OCI-LY3 (cell line): ENCODE measurements at regions not wholly inside any gene's neighbourhood (a gene's known extent, or its start where the extent isn't known, plus 50 kb on each side); places are given as distances from the start of the nearest gene placed in this dataset.

Experiments used
- H2AFZ ChIP-seq: fragments of 200-600, 300-600 bp; shearing (Covaris generic); 2 replicates; pipeline ENCODE4 v1.6.0; 2014; ENCODE audit warnings: antibody characterized with exemption, low read depth, low read length
- H3K27ac ChIP-seq: fragments of 200-600, 300-600 bp; sonication (generic); 2 replicates; pipeline ENCODE4 v1.5.1; 2014; ENCODE audit warnings: mild to moderate bottlenecking, low read length, moderate library complexity, mixed read lengths
- H3K27me3 ChIP-seq: fragments of 200-600, 300-600 bp; sonication (generic); 2 replicates; pipeline ENCODE4 v1.6.1; 2014; ENCODE audit warnings: low read depth, low read length, mixed read lengths
- H3K36me3 ChIP-seq: fragments of 200-600, 300-600 bp; sonication (generic); replicated peaks from 2 replicates; pipeline ENCODE3; 2014; ENCODE audit warnings: low read depth, low read length, mixed read lengths
- H3K4me1 ChIP-seq: fragments of 300-600, 200-600 bp; sonication (generic); 2 replicates; pipeline ENCODE4 v1.6.1; 2014; ENCODE audit warnings: low read length, mixed read lengths
- H3K4me2 ChIP-seq: fragments of 200-600, 300-600 bp; sonication (generic); 2 replicates; pipeline ENCODE4 v1.6.1; 2014; ENCODE audit warnings: low read length, mixed read lengths
- H3K4me3 ChIP-seq: fragments of 300-600, 200-600 bp; sonication (generic); 2 replicates; pipeline ENCODE4 v1.5.1; 2014; ENCODE audit warnings: antibody characterized with exemption, mild to moderate bottlenecking, low read length, moderate library complexity
- H3K79me2 ChIP-seq: fragments of 300-600, 200-600 bp; shearing (Covaris generic); 2 replicates; pipeline ENCODE4 v1.6.1; 2014; ENCODE audit warnings: mild to moderate bottlenecking, low read length, mixed read lengths
- H3K9ac ChIP-seq: fragments of 300-600, 200-600 bp; shearing (Covaris generic); 2 replicates; pipeline ENCODE4 v1.6.0; 2014; ENCODE audit warnings: mild to moderate bottlenecking, low read length, moderate library complexity
- H3K9me3 ChIP-seq: fragments of 200-600, 300-600 bp; shearing (Covaris generic); 2 replicates; pipeline ENCODE4 v1.6.1; 2014; ENCODE audit warnings: low read length, mixed read lengths; ENCODE audit not compliant: insufficient read depth
- H4K20me1 ChIP-seq: fragments of 200-600, 300-600 bp; sonication (generic); 2 replicates; pipeline ENCODE4 v1.6.1; 2016; ENCODE audit warnings: low read length, mixed read lengths; ENCODE audit not compliant: insufficient read depth
- CTCF ChIP-seq: fragments of 200-600, 300-600 bp; sonication (generic); IDR thresholded peaks from 2 replicates; pipeline ENCODE4 v1.5.1; 2014; ENCODE audit warnings: antibody characterized with exemption, low read length, low read depth
- EZH2phosphoT487 ChIP-seq: fragments of 200-600 bp; shearing (Covaris generic); IDR thresholded peaks from 2 replicates; pipeline ENCODE4 v1.6.1; 2018; ENCODE audit warnings: antibody characterized with exemption, mixed run types, low read depth

- no peak overlapping the region for H2AFZ ChIP-seq
- no peaks in the 10 kb centered on the region for H4K20me1 ChIP-seq
- no peaks in the 10 kb centered on the region for H3K9me3 ChIP-seq
Measured at GRCh38 chr21:27366036-27366435, 399.1 kb upstream of the ADAMTS5 start.

GRCh38 chr21:27365394-27365793, 398.5 kb upstream of the ADAMTS5 start:
- no peaks in the 10 kb centered on the region for H3K27me3 ChIP-seq
- H3K79me2 ChIP-seq: no peaks in the 10 kb centered on the region
- no peak overlapping the region for H2AFZ ChIP-seq
- H3K9ac ChIP-seq: no peak overlapping the region
- no peaks in the 10 kb centered on the region for H3K4me1 ChIP-seq
- no peaks in the 10 kb centered on the region for H4K20me1 ChIP-seq
- TF ChIP-seq CTCF (no peak), EZH2phosphoT487 (no peak)
- H3K4me2 ChIP-seq: no peak overlapping the region
- H3K4me3 ChIP-seq: no peak overlapping the region
- H3K9me3 ChIP-seq: no peaks in the 10 kb centered on the region
- no peak overlapping the region for H3K27ac ChIP-seq
- no peaks in the 10 kb centered on the region for H3K36me3 ChIP-seq

More at GRCh38 chr21:27366036-27366435, 399.1 kb upstream of the ADAMTS5 start:
- Histone ChIP-seq H3K4me1 (no peaks in the 10 kb centered on the region), H3K27me3 (no peaks in the 10 kb centered on the region), H3K4me3 (no peak overlapping the region), H3K36me3 (no peaks in the 10 kb centered on the region), H3K27ac (no peak overlapping the region), H3K9ac (no peak overlapping the region), H3K79me2 (no peaks in the 10 kb centered on the region), H3K4me2 (no peak overlapping the region)
- no peak for TF ChIP-seq CTCF

- Histone ChIP-seq H3K4me2 (no peak overlapping the region), H3K9ac (no peak overlapping the region), H3K79me2 (no peaks in the 10 kb centered on the region), H3K4me1 (no peaks in the 10 kb centered on the region), H3K27ac (no peak overlapping the region), H3K4me3 (no peak overlapping the region), H2AFZ (no peak overlapping the region), H3K36me3 (no peaks in the 10 kb centered on the region), H3K9me3 (no peaks in the 10 kb centered on the region), H3K27me3 (no peaks in the 10 kb centered on the region), H4K20me1 (no peaks in the 10 kb centered on the region)
- no peak for TF ChIP-seq EZH2phosphoT487
- no peak for TF ChIP-seq CTCF
Measured at GRCh38 chr21:27363719-27364477, 397.0 kb upstream of the ADAMTS5 start.

GRCh38 chr21:27362249-27362648, 395.4 kb upstream of the ADAMTS5 start:
- Histone ChIP-seq H3K36me3 (no peaks in the 10 kb centered on the region), H3K27me3 (no peaks in the 10 kb centered on the region), H3K27ac (no peak overlapping the region), H3K9ac (no peak overlapping the region), H3K79me2 (no peaks in the 10 kb centered on the region), H2AFZ (no peak overlapping the region), H4K20me1 (no peaks in the 10 kb centered on the region), H3K9me3 (no peaks in the 10 kb centered on the region), H3K4me3 (no peak overlapping the region), H3K4me2 (no peak overlapping the region), H3K4me1 (no peaks in the 10 kb centered on the region)
- TF ChIP-seq CTCF (peak; percentile 34), EZH2phosphoT487 (no peak)
